HG03135 (cell line): ENCODE measurements at regions not wholly inside any gene's neighbourhood (a gene's known extent, or its start where the extent isn't known, plus 50 kb on each side); places are given as distances from the start of the nearest gene placed in this dataset.

Source experiments
- ATAC-seq: cut with Tn5 transposase; IDR thresholded peaks from one replicate; pipeline ENCODE4 v1.9.1; 2021; ENCODE audit warnings: mild to moderate bottlenecking, moderate library complexity; ENCODE audit not compliant: unreplicated experiment

DNA sequence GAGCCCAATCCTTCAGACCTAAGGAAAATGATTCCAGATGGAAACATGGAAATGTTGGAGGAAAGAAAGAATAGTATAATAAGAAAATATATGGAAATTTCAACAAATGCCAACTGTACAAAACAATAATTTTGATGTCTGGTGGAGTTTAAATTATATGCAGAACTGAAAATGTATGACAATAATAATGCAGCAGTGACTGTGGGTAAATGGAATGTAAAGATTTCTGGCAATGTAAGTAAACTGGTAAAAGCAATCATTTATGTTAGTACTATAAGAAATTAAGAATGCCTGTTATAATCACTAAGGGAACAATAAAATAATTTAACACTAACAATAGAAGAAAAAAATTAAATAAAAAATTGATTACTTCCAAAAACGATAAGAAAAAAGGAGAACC is 89.0 kb downstream of the EDN1 start:
- ATAC-seq: no peak

- no peak for ATAC-seq
Observed at GRCh38 chr6:12381587-12381986, 91.4 kb downstream of the EDN1 start.

- ATAC-seq: no peak
Observed at GRCh38 chr6:12383448-12383847, 93.3 kb downstream of the EDN1 start.

DNA sequence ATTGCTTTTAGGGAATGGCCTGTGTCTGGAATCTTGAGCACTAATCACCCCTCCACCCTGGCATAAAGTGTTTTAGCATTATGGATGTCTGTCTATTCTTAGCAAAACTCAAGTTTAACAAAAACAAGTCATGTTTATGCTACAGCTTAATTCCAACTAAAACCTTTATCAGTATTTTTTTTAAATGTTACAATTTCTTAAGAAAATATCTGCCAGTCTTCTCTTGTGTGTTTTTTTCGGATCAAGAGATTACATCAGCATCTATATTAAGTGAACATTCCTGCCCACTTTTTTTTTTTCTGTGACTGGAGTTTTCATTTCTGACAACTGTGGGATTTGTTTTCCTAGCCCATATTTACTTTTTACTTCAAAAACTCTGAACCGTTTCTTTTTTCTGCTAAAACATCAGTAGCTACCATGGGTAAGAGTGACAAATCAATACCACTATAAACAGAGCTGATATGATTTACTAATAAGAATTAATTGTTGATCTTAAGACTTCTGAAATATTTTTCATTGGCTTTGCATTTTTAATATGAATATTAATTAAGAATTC is 94.3 kb downstream of the EDN1 start:
- no peak for ATAC-seq

GRCh38 chr6:12385316-12385715 is 95.2 kb downstream of the EDN1 start:
- no peak for ATAC-seq

DNA sequence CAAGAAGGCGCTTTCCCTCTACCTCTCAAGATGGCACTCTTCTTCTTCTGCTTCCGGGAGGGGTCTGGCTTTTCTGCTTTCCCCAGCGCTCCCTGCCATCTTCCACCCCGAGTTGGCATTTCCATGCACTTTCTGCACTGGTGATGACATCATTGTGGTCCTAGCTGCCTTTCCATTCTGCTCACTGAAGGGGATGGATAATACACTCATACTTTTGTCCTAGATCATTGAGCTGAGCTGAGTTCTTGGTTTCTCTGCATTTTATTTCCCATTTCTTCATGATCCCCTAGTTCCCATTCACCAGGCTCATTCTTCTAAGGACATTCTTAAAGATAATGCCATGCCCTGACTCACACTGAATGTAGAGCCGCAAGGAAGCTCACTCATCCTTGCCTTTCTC is 96.7 kb downstream of the EDN1 start:
- ATAC-seq: no peak

GRCh38 chr6:12391472-12391871 is 101.3 kb downstream of the EDN1 start:
- no peak for ATAC-seq

- ATAC-seq: no peak
Observed at GRCh38 chr6:12392490-12392889, 102.3 kb downstream of the EDN1 start.

DNA sequence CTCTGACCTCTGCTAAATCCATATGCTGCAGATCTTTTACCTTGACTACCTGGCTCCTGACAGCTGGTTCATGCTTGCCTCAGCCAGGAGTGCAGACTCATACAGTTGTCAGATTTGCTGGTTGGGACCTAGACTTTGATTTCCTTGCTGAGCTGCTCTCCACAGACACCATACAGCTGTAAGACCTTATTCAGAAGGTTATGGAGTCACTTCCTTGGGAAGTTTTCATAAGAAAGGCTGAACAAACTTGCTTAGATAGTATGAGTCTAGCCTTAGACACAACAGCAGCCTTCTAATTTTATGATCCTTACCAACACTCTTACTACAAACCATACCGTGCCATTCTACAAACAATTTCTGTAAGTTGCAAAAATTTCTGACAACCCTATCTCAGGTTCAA is 102.9 kb downstream of the EDN1 start:
- ATAC-seq: no peak

GRCh38 chr6:12394170-12394569 is 104.0 kb downstream of the EDN1 start:
- no peak for ATAC-seq

DNA sequence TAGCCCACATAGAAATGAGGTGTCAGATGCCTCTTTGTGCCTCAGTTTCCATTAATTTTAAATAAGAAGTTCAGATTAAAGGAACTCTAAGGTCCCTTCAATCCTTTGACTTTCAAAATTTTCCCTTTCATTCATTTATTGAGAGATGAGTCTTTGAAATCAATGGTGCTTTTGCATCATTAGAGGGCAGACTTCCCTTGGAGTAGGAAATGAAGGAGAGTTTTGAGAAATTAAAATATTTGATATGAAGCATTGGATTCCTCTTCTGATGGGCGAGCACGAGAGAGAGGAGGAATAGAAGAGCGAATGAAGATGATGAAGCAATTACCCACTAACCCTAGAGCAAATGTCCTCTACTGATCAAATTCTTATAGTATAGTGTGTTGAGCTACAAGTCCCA is 105.7 kb downstream of the EDN1 start:
- no peak for ATAC-seq

GRCh38 chr6:12401200-12401599 is 111.0 kb downstream of the EDN1 start:
- no peak for ATAC-seq

DNA sequence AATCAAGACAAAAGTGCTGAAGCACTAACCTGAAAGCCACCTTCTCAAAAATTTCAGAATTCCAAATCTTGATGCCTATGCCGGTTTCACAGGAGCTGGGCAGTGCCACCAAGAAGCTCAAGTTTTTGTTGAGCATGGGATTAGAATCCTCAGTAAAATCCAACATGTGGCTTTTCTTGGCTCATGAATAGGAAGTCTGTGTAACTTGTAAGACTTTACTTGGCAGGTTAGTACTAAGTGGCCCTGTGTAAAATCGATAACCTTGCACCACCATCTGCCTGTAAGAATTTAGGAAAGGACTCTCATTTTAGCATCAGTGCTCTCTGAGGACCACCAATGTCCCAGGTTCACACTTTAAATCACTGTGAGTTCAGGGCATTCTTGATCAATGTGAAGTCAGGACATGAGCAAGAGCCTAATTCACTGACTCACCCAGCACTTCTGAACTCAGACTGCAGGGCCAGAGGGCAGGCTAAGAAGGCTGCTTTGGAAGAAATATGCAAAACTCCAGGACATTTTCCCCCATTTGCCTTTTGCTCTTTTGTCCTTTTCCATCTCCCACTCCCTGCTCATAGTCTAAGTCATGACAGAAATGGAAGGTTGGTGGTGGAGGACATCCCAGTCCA is 113.2 kb downstream of the EDN1 start:
- ATAC-seq: no peak

DNA sequence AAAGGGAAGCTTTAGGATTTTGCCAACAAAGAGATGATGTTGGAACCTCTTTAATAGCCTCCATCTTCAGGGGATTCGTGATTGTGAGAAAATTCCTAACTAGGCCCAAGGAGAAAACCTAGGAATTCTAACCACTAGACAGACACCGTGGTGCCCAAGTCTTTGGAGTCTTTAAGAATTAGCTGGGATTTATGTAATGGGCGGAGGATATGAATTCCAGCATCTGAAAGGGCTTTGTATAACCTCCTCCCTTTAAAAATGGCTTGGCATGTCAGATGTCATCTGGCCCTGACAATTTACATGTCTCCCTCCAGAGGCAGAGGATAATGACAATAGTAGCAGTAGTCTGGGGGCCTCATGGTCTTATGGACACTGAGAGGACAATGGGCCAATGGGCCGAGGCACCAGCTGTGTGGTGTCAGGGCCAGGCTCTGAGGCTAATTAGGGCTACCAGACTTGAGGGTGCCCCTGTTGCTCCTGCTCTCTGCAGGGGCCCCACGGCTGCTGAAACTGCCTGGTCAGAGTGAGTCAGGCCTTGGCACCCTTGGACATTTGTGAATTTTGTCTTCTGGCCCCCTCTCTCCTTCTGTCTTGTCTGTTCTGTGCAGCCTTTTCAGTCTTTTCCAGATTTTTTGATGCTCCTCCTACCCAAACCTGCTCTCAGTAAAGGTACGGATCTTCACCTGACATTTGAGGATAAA is 113.9 kb downstream of the EDN1 start:
- no peak for ATAC-seq

DNA sequence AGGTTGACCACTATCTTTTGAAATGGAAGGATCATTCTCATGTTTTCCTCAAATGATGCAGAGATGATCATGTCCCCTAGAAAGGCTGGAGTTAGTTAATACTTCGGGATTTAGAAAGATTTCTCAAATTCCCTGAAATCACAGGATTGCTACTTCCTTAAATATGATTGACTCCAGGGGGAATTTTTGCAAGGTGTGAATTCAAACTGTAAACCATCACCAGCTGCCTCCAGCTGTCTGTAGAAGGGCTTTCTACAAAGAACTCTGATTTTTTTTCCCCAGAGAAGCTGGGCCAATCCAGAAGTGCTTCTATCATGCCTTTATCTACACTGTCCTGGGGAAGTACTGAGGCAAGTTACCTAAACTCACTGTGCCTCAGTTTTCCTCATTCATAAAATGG is 114.5 kb downstream of the EDN1 start:
- no peak for ATAC-seq

DNA sequence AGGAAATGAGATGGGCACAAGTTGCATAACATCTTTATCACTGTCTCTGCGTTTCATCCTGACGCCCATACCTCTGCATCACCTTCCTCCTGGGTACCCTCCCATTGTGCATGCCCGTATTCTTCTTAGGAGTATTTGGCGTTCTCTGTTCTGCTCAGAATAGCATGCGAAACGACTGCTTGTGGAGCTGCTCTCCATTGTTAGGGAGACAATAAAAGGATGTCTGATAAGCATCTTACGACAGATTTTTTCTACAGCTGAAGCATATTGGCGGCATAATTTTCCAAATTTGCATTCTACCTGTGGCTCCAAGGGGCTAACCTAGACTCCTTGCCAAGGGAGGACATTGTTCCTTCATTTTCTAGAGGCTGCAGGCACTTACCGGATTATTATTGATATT is 118.6 kb downstream of the EDN1 start:
- ATAC-seq: no peak

DNA sequence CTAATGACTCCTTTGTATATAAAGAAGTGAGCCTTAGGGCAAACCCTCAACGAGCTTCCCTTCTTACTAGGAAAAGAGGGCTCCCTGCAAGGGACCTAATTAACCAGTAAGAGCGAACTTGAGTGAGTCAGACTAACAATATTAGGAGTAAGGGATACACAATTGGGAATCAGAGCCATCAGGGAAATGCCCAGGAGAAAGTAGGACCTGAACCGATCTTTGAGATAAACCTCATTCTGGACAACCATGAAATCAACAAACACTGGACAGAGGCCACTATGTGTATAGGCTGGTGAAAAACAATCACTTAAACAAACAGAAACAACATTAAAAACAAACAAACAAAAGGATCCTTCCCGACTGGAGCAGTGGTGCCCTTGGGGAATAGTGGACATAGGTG is 120.8 kb downstream of the EDN1 start:
- no peak for ATAC-seq

GRCh38 chr6:12414096-12414675 is 124.0 kb downstream of the EDN1 start:
- ATAC-seq: no peak

- ATAC-seq: no peak
Observed at GRCh38 chr6:12415980-12416598, 125.9 kb downstream of the EDN1 start.

GRCh38 chr6:12417191-12417590 is 127.0 kb downstream of the EDN1 start:
- no peak for ATAC-seq

DNA sequence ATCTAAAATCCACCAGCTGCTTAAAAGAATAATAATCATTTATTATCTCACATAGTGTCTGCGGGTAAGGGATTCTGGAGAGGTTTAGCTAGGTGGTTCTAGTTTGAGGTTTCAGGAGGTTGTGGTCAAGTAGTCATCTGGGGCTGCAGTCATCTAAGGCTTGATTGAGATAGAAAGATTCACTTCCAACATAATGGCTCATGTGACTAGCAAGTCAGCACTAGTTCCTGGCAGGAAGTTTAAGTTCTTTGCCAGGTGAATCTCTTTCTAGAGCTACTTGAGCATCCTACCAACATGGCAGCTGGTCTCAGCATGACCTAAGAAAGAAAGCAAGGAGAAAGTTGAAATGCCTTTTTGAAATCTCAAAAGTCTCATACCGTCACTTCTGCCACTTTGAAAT is 128.8 kb downstream of the EDN1 start:
- no peak for ATAC-seq
